SIG-M5 treated with dmso at 0.1 percent for 504 hours (cell line): ENCODE measurements at regions not wholly inside any gene's neighbourhood (a gene's known extent, or its start where the extent isn't known, plus 50 kb on each side); places are given as distances from the start of the nearest gene placed in this dataset.

Experiments
- DNase-seq: peaks from one replicate; lab custom pipeline; 2025; ENCODE audit not compliant: unreplicated experiment; lab: John Stamatoyannopoulos, UW

- peak; percentile 1 for DNase-seq
These were observed 275.6 kb downstream of the ZNF621 start for GRCh38 chr3:40800343-40800742.

DNA sequence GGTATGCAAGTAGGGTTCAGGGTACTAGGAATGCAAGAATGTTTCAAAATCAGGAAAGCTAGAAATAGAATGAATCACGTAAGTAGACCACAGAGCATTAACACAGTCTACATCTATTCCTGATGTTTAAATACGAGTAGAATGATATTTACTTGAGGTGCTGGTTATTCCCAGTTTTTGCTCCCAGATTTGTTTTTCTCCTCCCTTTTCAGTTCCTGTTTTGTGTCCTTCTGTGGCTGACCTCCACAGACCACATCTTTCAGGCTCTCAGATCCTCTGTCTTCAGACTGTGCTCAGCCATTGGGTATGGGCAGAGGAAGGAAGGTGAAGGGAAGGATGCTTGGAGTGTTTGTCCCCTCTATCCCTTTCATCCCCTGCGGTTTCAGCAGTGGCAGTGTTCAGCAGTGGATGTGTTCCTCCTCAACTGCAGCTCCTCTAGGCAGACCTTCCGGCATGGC lies 276.6 kb downstream of the ZNF621 start:
- no peak for DNase-seq

- no peak for DNase-seq
These were observed 278.6 kb downstream of the ZNF621 start for GRCh38 chr3:40803311-40803710.

GRCh38 chr3:40805456-40805855 lies 280.7 kb downstream of the ZNF621 start:
- DNase-seq: no peak

DNA sequence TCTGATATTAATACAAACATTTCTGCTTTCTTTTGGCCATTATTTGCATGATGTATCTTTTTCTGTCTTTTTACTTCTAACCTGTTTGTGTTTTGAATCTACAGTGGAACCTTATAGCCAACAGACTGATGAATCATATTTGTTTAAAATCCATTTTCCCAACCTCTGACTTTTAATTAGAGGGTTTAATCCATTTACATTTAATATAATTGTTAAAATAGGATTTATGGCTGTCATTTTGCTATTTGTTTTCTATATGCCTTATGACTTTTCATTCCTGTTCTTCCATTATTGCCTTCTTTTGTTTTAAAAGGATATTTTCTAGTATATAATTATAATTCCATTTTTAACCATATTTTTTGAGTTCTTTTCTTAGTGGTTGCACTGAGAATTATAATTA lies 286.1 kb downstream of the ZNF621 start:
- DNase-seq: no peak

- no peak for DNase-seq
These were observed 292.3 kb downstream of the ZNF621 start for GRCh38 chr3:40817017-40817416.

DNA sequence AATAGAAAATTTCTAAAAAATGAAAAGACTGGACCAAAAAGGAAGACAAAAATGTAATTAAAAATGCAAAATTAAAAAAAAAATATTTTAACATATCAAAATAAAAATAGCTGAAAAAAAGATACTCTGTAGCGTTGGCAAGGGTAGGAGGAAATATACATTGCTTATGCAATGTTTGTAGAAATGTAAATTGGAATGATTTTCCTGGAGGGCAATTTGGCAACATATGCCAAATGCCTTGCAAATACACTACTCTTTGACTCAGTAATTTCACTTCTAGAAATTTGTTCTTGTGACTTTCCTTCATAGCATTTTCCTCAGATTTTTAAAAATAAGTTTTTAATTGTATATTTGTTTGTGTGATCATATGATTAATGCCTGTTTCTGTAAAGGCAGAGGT lies 296.6 kb downstream of the ZNF621 start:
- no peak for DNase-seq

DNA sequence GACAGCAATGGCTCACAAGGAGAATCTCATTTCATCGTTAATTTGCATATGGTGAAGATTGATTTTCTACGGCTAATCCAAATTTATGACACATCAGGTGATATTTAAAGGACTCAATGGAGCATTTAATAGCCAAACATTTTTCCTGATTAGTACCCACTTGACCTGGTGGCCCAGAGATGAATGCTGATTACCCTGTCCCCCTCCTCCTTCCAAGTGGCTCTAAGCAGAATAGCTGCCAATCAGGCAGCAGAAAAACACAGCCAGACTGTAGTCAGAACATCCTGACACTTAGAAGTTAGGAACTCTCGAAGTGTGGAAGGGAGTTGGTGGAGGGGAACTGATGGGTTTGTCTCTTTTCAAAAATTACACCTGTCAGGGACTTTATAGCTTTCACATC lies 302.5 kb downstream of the ZNF621 start:
- DNase-seq: no peak

- no peak for DNase-seq
These were observed 303.4 kb downstream of the ZNF621 start for GRCh38 chr3:40827942-40828688.

- no peak for DNase-seq
These were observed 304.1 kb downstream of the ZNF621 start for GRCh38 chr3:40828741-40829415.

GRCh38 chr3:40829876-40830275 lies 305.1 kb downstream of the ZNF621 start:
- no peak for DNase-seq

GRCh38 chr3:40837300-40837699 lies 312.5 kb downstream of the ZNF621 start:
- no peak for DNase-seq

- no peak for DNase-seq
These were observed 316.4 kb downstream of the ZNF621 start for GRCh38 chr3:40841131-40841530.

GRCh38 chr3:40841570-40842109 lies 316.9 kb downstream of the ZNF621 start:
- no peak for DNase-seq

- no peak for DNase-seq
These were observed 318.0 kb downstream of the ZNF621 start for GRCh38 chr3:40842714-40843113.

- no peak for DNase-seq
These were observed 318.5 kb downstream of the ZNF621 start for GRCh38 chr3:40843208-40843624.

DNA sequence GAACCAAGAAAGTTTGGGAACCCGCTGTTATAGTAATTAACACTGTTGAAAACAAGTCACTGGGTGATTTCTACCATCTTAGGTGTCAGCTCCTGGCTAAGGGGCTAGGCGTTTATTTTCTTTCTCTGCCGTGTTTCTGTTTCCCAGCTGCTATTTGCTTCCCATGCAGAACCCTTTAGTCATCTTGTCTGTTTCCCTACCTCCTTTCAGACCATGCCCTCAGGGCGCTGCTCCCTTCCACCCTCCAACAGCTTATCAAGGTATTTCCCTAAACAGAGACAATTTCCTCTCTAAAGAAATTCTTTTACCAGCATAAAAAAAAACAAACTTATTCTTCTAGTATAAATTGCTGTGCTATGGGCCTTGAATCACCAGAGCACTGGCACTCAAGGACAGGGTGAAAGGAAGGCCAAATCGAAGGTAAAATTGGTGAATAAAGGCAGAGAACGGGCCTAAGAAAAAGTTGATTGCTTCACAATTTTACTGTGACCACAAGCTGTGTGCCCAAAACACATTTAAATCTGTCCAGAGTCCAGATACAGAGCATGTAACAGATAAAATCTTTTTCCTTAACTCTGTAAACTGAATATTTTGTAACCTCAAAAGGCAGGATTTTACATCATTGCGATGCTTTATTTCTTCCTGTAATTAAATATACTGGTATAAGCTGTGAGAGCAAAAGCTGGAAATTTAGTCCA lies 319.2 kb downstream of the ZNF621 start:
- no peak for DNase-seq

DNA sequence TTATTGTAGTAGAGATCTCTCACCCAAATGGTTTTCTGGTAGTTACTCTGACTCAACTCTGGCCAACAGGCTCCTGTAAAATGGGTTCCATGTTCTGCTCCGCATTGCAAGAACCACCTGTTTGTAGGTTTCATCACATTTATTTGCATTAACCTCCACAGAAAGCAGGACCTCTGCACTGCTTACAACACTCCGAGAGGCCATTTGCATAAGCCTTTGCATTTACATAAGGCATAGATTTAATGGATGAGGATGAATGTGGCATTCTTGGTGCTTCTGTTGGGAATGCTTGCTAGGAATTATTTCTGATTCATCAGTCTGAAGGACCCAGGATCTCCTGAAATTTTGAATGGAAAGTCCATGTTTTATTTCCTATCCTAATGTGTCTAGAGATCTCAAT lies 320.1 kb downstream of the ZNF621 start:
- DNase-seq: no peak

DNA sequence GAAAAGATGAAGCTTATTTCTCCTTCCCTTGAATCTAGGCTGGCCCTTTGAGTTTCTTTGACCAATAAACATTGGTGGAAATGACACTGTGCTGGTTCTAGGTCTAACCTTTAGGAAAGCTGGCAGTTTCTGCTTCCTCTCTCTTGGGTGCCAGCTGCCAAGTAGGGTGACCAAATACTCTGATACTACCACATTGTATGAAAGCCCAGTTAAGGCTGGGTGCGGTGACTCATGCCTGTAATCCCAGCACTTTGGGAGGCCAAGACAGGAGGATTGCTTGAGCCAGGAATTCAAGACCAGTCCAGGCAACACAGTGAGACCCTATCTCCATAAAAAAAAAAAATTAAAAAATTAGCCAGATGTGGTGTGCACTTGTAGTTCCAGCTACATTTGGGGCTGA lies 320.7 kb downstream of the ZNF621 start:
- DNase-seq: no peak

DNA sequence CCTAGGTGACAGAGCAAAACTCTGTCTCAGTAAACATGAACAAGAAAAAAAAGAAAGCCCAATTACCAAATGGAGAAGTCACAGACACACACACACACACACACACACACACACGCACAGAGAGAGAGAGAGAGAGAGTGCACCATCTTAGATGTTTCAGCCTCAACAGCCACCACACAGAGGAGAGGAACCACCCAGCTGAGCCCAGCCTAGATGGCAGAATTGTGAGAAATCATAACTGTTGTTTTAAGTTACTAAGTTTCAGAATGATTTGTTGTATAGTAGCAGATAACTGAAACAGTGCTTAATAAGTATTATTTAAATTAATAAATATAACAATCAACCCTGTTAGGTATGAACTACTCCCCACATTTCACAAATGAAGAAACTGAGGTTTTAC lies 321.2 kb downstream of the ZNF621 start:
- no peak for DNase-seq

GRCh38 chr3:40846451-40846850 lies 321.7 kb downstream of the ZNF621 start:
- no peak for DNase-seq

DNA sequence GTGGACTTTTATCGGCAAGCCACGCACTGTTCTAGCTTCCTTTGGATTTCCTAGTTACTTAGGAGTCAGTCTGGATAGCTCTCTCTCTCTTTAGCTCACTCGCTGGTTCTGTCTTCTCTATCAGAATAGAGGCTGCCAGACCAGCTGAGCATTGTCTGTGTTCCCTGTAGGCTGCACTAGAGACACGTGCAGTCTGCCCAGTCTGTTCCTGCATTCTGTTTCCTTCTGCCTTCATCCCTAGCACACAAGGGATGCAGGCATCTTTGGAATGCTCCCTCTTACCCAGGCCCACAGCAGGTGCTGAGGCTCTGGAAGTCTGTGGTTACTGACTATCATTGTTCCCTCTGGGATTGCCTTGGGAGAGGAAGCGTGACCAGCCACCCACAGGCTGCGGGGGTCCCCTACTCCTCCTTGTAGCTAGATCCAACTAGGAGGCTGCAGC lies 322.8 kb downstream of the ZNF621 start:
- DNase-seq: no peak
